ENCODE measurements at regions not wholly inside any gene's neighbourhood (a gene's known extent, or its start where the extent isn't known, plus 50 kb on each side); places are given as distances from the start of the nearest gene placed in this dataset.

DNA sequence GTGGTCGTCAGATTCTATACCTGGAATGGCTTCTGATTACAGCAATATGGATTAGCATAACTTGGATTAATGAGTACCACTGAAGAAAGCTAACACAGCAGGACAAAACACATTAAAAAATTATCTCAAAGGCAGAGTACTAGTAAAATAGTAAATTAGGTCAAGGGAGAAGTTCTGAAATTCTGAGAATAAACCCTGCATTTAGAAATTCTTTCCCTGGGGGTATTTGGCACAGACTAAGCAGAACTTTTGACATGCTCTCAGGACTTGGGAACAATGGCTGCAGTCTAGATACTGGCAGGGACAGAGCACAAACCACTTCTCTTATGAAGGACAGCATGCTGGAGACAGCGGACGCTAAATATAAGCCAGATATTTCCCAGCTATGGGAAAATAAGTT lies 85.6 kb upstream of the GRIA4 start:
- TF ChIP-seq EP300 (IDR thresholded peaks at IDR 0.05) (no peak), POLR2A (IDR thresholded peaks at IDR 0.05) (no peak), POLR2AphosphoS5 (IDR thresholded peaks at IDR 0.05) (no peak)
- TF ChIP-seq, protein P1, sequence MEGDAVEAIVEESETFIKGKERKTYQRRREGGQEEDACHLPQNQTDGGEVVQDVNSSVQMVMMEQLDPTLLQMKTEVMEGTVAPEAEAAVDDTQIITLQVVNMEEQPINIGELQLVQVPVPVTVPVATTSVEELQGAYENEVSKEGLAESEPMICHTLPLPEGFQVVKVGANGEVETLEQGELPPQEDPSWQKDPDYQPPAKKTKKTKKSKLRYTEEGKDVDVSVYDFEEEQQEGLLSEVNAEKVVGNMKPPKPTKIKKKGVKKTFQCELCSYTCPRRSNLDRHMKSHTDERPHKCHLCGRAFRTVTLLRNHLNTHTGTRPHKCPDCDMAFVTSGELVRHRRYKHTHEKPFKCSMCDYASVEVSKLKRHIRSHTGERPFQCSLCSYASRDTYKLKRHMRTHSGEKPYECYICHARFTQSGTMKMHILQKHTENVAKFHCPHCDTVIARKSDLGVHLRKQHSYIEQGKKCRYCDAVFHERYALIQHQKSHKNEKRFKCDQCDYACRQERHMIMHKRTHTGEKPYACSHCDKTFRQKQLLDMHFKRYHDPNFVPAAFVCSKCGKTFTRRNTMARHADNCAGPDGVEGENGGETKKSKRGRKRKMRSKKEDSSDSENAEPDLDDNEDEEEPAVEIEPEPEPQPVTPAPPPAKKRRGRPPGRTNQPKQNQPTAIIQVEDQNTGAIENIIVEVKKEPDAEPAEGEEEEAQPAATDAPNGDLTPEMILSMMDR (IDR thresholded peaks at IDR 0.05), result no peak
